Stimulated activated CD4-positive, alpha-beta T cell treated with anti-CD3 and anti-CD28 coated beads, Interleukin-4, amount 100 ng/mL, for 24 hours (primary cell): ENCODE measurements at regions not wholly inside any gene's neighbourhood (a gene's known extent, or its start where the extent isn't known, plus 50 kb on each side); places are given as distances from the start of the nearest gene placed in this dataset.

ENCODE experiments used
- DNase-seq: peaks from one replicate; pipeline ENCODE4 v3.0.0-alpha.2; 2020

DNA sequence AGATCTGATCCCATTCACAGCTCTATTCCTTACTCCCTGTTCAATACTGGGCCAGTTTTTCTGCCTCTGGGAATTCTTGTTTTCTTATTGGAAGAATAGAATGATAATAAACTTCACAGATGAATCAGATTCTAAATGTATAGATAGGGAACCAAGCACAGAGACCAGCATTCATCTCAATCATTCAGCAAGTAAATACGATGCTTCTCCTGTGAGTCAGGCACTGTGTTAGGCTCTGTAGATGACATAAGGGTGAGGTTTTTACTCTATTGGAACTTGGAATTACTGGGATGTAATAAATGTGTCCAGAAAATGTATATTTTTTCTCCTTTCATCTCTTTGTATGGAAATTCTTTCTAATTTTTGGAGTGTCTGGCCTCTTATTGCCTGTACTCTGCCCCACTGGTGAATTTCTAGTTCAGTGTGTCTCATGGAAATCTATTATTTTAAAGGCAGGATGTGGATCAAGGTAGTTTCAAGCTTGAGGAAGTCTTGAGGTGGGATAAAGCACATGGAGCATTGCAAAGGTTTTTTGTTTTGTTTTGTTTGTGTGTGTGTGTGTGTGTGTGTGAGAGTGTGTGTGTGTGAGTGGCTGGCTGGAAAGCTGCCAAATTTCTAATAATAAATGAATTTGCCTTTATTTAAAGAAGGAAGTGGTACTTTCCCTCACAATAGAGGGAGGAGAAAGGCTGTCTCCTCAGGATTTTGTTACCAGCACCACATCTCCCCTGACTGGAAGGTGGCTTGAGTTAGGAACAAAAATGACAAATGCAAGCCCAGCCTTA lies 117.9 kb upstream of the HS3ST1 start:
- no peak for DNase-seq

DNA sequence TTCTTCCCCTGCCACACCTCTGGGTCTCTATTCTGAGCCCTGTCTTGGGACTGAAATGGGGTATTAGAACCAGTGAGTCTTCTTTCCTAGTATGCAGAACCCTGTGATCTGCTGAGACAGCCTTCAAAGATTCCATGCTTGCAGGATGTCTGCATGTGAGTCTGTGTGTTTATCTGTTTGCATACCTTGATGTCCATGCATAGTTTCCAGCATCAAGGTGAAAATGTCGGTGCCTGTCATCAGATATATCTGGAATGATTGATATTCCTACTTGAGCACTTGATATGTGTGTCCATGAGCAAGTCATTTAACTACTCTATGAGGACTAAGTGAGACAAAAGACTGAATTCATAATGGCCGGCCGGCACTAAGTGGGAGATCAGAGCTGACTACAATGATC lies 117.0 kb upstream of the HS3ST1 start:
- no peak for DNase-seq

DNA sequence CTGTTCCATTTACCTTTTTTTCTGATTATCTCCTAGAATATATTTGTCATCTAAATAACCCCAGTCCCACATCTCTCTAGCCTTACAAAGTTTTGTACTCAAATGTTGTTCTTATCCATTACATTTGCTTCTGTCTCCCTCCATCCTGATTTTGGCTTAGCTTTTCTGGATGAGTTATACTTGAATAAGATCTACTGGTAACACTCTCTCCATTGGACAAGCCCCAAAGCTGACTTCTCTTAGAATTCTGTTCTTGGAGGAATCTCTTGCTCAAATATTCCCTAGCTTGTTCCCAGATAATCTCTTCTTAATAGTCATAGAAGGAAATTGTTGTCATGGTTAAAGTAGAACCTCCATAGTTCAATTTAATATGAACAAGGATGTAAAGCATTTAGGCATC lies 115.5 kb upstream of the HS3ST1 start:
- DNase-seq: no peak

DNA sequence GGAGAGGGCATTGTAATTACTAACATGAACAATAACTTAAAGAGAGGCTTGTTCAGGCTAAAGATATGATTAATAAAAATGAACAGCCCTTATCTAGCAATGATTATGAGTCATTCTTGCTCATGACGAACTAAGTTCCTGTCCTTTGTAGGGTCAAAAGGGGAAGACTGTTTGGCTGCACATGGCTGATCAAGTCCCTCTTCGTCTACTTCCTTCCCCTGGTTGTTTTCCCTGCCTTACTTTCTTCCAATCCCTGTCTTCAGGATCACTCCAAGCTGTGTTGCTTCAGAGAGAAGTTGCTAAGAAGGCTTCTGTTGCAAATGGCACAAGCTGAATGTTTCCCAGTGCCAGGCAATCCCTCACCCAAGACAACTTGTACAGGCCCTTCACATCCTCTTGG lies 115.0 kb upstream of the HS3ST1 start:
- DNase-seq: no peak

DNA sequence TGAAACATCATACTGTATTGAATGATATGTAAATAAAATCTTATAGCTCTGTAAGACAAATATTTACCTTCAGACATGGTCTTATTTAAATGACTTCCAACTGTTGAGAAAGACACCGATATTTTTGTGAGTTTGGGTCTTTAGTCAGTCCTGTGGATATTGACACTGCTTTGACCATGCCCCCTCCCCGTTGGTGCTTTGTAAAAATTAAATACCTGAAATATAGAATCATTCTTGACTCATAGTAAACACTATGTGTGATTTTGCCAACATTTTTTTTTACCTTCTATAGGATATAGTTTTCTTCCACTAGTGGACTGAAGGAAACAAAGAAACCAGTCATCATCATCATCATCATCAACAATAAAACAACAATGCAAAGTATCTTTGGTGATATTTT lies 114.3 kb upstream of the HS3ST1 start:
- DNase-seq: no peak

DNA sequence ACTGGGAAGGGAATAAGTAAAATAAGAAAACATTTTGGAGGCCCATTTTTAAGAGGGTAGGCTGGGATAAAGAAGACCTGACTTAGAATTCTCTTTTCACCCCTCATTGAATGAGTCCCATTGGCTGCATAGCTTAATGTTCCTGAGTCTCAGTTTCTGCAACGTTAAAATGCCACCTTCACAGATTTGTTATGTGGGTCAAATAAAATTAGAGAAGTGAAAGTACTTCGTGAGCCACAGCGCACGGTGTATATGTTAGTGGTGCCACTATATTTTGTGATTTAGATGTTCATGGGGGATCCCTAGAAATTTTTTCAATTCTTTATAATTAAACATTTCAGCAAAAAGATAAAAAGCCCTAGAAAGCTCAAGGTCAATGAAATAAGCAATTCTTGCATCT lies 109.2 kb upstream of the HS3ST1 start:
- DNase-seq: no peak

DNA sequence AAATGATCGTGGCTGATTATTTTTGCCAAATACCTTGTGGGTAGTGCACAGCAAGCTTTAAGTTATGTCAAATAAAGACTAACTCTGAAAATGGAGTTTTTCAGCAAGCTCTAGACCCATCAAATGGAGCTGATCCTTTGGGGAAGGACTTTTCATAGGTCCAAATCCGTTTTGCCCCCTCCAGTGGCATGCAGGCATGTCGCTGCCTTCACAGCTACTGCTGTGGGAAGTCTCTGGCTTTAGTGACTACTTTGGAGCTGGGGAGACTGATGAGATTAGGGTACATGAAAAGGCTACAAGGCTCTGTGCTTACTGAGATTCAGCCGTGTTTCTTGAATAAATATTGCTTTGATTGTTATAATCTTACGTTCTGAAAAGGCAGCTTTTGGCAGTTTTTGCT lies 106.6 kb upstream of the HS3ST1 start:
- DNase-seq: no peak

DNA sequence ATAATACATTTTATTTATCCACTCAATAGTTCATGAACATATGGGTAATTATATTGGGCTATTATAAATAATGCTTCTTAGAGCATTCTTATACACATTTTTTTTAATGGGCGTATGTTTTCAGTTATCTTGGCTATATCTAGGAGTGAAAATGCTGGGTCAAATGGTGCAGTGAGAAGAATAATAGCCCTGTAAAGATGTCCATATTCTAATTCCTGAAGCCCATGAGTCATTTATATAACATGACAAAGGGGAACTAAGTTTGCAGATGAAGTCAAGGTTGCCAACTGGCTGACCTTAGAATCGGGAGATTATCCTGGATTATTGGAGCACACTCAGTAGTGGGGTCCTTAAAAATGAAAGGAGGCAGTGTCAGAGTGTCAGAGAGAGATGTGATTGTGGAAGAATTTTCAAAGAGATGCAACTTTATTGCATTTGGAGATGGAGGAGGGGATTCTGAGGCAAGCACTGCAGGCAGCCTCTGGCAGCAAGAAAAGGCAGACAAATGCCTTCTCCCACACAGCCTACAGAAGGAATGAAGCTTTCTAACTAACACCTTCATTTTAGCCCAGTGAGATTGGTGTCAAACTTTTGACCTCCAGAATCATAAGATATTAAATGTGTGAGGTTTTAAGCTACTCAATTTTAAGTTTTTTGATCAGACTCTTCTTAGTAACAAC lies 106.1 kb upstream of the HS3ST1 start:
- DNase-seq: no peak

DNA sequence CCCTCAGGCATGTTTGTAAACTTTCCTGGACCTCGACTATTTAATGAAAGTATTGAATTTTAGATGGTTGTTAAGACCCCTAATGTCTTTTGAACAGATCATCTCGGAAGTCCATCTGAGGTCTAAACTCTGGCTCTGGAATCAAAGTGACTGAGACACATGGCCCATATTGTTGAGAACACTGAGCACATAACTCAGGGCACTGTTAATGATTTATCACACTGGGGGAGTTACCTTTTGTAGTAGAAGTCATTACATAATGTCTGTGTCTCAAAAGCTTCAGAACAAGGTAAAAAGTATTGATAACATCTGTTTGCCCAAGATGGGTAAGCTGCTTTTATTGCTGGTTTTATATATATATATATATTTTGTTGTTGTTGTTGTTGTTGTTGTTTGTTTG lies 103.4 kb upstream of the HS3ST1 start:
- no peak for DNase-seq

DNA sequence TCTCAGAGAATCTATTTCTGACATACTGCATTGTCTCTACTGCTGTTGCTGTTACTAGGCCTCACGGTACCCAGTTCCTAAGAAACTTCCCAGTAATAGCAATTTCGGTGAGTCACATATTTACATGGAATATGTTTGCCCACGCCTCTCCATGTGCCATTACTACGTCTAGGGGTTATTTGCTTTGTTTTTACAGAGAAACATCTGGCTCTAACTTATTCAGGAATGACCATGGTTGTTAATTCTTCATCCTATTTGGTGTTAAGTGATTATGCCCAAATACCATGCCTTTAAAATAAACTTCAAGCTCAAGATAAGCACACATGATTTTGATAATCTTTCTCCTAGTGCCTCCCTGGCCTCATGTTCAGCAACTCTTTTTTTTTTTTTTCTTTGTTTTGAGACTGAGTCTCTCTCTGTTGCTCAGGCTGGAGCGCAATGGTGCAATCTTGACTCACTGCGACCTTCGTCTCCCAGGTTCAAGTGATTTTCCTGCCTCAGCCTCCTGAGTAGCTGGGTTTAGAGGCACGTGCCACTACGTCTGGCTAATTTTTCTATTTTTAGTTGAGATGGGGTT lies 101.0 kb upstream of the HS3ST1 start:
- no peak for DNase-seq

DNA sequence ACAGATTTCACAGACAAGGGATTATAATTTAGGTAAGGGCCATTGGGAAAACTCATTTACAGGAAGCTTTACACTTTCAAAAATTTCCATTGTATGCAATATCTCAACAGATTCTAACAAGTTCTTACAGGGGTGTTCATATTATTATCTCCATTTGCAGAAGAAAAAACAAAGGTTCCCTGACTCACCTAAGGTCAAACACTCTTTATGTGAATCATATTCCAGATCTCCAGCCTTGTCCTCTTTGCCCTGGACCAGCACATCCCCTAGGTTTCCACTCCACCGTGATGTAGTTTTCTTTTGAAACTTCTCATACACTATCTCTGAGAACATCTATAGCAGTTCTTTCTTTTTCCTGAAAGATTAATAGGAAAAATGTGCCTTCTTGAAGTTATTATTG lies 96.4 kb upstream of the HS3ST1 start:
- no peak for DNase-seq

DNA sequence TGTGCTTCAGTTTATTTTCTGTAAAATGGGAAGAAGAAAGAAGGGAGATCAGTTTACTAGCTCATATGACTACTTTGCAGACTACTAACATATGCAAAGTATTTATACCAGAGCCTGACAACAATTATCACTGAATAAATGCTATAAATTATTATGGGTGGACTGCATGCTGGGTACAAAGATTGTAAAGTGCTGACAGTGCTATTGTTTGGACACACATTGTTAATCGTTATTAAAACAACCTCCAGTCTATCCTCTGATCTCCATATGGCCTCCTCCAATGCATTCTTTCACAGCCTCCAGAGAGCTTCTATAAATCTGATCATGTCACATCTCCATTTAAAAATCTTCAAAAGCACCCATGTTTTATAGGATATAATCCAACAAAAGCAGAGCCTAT lies 90.1 kb upstream of the HS3ST1 start:
- no peak for DNase-seq

DNA sequence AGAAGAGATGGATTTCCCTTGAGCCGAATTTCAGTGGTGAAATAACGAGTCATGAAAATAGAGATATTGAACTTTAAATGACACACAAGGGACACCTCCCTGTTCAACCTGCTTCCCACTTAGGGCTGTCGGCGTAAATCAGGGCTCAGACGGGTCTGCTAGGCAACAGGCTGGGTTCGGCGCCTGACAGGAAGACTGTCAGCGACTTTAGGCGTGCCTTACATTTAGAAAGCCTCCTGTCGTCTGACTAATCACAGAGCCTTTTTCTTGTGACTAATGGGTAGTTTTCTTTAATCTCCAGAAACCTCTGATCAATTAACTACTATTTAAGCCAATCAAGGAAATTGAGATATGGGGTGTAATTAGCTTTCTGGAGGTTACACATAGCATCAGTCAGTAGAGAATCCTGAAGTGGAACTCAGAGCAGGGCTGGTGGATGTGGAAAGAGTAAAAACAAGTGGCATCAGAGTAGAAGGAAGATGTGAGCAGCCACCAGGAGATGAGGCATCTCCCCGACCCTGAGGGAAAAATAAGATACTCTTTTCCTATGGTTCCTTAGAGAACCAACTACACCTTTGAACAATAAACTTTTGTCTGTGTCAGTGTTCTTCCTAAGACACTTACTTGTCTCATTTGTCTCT lies 86.2 kb upstream of the HS3ST1 start:
- no peak for DNase-seq

DNA sequence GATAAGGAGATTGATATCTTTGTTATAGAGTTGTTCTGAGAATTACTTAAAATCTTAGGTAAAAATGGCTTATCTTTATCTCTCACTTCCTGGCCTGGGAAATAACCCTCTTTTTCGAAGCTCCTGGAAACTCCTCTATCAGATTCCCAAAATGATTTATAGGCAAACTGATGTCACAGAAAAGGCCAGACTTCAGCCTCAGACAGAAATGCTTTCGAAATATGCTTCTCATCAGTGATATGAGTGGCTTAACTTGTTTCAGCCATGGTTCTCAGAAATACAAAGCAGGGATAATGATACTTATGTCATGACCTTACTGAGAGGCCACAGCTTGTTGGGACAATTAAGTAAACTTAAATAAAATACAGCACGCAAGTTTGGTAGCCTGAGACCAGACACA lies 85.3 kb upstream of the HS3ST1 start:
- DNase-seq: no peak

DNA sequence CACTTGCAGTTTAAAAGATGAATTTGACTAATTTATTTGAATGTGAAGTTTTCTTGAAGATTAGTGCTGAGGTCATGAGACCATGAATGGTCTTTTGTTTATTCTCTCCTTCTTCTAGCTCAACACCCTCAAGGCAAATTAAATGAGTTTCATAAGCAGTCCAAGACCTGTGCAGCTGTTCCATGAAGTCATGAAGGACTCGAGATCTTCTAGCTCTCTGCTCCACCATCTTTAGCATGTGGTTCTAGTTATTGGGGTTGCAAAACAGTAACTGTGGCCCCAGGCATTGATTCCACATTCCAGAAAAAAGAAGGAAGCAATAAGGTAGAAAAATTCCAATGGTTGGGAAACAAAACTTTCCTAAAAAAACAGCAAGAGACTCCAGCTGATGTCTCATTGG lies 84.2 kb upstream of the HS3ST1 start:
- DNase-seq: no peak

DNA sequence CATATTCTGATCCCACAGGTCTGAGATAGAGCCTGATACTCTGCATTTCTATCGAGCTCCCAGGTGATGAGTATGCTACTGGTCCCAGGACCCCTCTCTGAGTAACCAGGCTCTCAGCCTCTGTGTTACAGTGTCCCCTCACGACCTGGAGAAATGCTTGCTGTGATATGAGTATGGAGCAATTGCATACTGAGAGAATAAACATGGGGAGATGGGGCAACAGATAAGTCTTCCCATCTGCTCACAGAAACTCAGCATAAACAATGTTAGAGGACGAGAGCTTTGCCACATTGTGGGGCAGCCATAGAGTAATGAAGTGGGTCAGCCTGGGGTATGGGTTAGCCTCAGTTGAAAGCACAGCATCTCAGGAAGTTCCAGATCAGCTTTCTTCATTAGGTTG lies 82.6 kb upstream of the HS3ST1 start:
- no peak for DNase-seq

DNA sequence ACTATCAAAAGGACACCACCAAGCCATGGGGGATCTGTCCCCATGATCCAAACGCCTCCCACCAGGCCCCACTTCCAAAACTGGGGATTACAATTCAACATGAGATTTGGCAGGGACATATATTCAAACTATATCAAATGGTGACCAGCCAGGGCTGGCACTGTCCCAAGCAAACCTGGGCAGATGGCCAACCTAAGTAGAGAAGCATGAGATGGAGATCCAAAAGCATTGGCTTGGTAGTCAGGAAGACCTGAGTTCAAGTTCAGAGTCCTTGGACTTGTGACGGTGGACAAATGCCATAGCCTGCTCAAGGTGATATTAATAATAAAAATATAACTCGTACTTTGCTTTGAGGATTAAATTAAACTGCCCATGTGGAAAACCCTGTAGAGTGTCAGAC lies 79.2 kb upstream of the HS3ST1 start:
- DNase-seq: no peak

DNA sequence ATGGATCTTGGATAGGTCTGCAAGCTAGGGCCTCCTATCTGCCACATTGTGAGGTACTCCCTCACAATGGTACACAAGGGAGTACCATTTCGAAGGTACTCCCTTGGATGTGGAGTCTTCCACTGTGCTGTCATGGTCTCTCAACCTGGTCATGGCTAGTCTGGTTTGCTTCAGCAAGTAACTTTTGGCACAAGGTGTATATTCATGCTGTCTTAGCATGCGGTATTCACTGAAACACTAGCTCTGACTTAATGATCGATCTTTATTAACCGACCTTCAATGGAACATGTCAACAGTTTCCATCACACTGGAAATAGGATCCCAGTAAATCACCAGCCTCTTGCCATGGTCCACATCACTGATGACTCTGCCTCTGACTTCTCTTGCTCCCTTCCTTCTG lies 77.5 kb upstream of the HS3ST1 start:
- no peak for DNase-seq

DNA sequence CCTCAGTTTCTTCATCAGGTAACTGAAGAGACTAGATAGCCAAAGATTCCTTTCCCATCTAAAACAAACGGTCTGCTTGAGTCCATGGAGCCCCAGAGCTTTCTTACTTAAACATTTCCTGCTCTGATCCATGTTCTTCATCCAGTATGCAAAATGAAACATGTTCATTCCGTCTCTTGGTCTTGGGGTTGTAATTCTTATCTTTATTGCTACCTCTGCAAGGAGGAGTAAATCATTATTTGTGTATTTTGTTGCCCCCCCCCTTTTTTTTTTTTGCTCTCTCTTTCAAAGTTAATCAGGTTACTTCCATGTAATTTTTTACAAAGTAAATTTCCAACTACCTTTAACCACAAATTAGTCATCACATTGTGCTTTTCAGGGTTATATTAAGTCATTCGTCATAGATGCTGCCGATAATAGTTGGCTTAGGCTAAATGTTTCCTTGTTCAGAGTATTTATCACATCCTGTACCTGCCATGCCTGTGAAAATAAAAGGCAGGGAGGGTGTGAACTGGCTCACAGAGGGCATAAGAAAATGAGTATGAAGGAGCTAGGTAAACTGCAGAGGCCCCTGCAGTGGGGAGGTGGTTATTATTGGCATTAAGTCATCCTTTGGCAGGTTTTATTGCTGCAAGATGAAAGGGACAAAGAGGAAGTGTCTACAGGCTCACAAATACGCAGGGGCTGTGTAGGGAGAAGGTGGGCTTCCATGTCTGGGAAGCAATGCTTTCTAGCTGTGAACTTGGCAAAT lies 76.7 kb upstream of the HS3ST1 start:
- DNase-seq: peak; percentile 15

DNA sequence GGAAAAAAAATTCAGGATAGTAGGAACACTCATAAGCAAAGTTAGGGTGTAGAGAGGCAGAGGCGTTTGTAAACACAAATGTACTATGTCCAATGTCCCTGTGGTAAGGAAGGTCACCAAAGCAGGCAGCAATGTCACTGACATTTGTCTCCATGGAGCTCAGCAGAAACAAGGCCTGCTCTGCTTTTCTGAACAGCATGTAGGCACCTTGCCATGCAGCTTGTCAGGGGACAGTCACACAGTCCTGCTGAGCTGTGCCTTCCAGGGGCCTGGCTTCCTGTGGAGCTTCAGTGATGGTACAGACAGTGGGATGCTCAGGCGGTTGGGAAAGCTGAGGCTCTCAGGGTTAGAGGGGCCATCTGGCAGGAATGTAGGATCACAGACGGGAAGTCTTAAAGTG lies 74.5 kb upstream of the HS3ST1 start:
- DNase-seq: no peak

DNA sequence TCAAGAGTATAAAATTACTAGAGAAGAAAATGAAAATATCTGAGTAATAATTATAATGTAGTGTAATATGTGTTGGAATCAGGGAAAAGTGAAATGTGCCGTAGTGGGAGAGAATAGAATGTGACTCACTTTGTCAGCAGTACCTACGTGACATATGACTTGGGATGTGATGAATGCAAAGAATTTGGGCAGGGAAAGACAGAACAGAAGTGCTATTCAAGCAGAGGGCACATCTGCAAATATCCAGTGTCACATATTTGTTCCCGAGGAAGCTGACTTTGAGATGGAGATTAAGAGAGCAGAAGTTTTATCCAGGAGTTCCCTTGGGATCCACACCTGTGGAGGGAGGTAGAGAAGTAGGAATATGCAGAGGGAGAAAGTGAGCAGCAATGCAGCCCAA lies 69.3 kb upstream of the HS3ST1 start:
- no peak for DNase-seq

DNA sequence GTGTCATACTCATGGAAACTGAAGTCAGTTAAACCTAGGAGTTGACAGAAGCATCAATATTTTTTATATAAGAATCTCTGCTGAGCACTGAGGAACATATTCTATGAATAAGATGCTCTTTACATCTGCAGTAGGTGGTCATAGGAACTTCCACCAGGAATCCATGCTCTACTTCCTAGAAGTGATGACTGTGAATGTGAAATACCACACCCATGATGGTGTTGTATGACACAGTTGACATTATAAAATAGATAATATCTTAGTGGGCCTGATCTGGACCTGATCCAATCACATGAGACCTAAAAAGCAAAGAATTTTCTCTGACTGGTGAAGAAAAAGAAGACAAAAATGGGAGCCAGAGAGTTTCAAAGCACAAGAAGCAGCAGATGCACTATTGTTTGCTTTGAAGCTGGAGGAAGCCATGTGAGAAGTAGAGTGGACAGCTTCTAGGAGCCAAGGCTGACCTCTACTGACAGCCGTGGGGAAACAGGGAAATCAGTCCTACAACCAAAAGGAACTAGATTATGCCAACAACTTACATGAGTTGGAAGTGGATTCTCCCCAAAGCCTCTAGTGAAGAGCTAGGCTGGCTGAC lies 68.6 kb upstream of the HS3ST1 start:
- DNase-seq: no peak

DNA sequence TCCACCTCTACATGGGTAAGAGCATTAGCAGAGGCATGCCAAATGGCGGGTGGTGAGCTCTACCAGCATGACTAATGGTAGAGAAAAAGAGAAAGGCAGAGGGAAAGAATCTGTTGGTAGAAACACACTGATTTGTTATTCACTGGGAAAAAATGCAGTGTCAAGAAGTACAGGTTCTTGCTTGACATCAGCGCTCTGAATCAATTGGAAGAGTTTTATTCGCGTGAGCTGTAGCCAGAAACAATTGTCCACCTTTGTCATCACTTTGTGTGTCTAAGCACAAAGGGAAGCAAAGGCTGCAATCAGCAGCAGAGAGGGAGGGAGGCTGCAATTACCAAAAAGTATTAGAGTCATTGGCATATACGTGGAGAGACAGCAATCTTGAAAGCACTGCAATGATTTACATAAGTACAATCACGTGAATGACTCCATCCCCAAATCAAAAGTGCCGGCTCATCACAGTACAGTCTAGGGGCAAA lies 67.7 kb upstream of the HS3ST1 start:
- DNase-seq: no peak
